ENCODE measurements at regions not wholly inside any gene's neighbourhood (a gene's known extent, or its start where the extent isn't known, plus 50 kb on each side); places are given as distances from the start of the nearest gene placed in this dataset.

DNA sequence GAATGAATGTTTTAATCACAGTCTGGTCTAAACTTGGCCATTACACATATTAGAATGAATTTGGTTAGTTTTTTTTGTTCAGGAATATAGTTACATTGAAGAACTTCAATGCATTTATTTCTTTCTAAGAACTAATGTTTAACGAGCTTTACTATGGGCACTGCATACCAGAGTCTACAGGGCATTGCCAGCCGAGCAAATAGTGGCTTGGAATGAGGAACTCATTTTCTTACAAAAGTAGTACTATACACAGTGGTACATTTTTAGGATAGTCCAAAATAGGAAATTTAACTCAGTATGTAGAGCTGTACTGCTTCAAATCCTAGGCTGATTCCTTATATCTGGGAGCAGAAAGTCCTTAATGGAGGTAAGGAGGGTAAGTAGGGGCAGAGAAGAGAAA lies 155.4 kb downstream of the CARTPT start:
- no peak for DNase-seq
- Mint-ChIP-seq H3K36me3 (ENCODE audit: low read depth) (no peaks in the 10 kb centered on the region), H3K9me3 (peaks cover 9% of the 10 kb centered on the region)

DNA sequence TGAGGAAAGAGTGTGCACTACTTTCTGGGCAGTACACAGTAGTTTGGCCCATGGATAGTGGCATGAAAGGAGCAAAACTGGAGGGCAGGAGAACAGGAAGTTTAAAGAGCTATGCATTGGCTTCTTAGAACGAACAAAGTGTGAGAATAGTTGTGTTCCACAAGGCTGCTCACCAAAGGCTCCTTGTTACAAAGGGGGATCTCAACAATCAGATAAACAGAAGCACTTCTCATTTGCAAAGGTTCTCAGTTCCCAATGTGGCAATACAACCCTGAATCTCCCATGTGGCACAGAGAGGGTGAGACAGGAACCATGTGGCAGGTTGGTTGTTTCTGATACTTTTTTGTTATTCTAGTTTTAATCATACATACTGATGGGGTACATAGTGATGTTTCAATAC lies 158.4 kb downstream of the CARTPT start:
- Mint-ChIP-seq H3K9me3 (peaks cover 9% of the 10 kb centered on the region), H3K27ac (no peak overlapping the region), H3K4me1 (peaks cover 22% of the 10 kb centered on the region), H3K27me3 (ENCODE audit: low read depth, poor library complexity) (peaks cover 17% of the 10 kb centered on the region), H3K36me3 (ENCODE audit: low read depth) (no peaks in the 10 kb centered on the region), H3K4me3 (no peak overlapping the region)
- no peak for DNase-seq
- TF ChIP-seq, protein P1, sequence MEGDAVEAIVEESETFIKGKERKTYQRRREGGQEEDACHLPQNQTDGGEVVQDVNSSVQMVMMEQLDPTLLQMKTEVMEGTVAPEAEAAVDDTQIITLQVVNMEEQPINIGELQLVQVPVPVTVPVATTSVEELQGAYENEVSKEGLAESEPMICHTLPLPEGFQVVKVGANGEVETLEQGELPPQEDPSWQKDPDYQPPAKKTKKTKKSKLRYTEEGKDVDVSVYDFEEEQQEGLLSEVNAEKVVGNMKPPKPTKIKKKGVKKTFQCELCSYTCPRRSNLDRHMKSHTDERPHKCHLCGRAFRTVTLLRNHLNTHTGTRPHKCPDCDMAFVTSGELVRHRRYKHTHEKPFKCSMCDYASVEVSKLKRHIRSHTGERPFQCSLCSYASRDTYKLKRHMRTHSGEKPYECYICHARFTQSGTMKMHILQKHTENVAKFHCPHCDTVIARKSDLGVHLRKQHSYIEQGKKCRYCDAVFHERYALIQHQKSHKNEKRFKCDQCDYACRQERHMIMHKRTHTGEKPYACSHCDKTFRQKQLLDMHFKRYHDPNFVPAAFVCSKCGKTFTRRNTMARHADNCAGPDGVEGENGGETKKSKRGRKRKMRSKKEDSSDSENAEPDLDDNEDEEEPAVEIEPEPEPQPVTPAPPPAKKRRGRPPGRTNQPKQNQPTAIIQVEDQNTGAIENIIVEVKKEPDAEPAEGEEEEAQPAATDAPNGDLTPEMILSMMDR (IDR thresholded peaks at IDR 0.05) = no peak

More for the DNA sequence above, 155.4 kb downstream of the CARTPT start:
- Mint-ChIP-seq H3K27ac (no peak overlapping the region), H3K27me3 (ENCODE audit: low read depth, poor library complexity) (peaks cover 29% of the 10 kb centered on the region), H3K4me3 (no peak overlapping the region), H3K4me1 (no peaks in the 10 kb centered on the region)
- TF ChIP-seq, protein P1 (IDR thresholded peaks at IDR 0.05) = no peak

DNA sequence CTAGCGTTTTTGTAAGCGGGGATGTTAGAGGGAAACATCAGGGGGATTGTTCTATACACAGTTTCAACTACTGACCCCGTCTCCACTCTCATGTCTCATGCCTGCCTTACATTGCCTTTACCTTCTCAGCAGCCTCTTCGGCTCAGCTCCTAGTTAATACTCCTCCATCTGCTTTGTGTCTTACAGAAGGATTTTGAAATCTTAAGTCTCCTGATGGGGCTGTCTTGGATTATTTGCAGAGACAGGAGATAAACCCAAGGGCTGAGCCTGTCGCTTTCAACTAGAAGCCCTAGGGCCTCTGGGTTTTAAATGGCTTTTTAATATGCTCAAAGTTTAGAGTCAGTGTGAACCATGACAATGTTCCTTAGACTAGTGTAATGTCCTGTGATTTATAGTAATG lies 161.5 kb downstream of the CARTPT start:
- no peaks in the 10 kb centered on the region for H3K36me3 Mint-ChIP-seq (ENCODE audit: low read depth)
- no peak overlapping the region for H3K27ac Mint-ChIP-seq
- H3K27me3 Mint-ChIP-seq (ENCODE audit: low read depth, poor library complexity) = peaks cover 19% of the 10 kb centered on the region
- no peak for DNase-seq
- H3K4me3 Mint-ChIP-seq = no peak overlapping the region
- H3K4me1 Mint-ChIP-seq = peaks cover 32% of the 10 kb centered on the region
- peaks cover 6% of the 10 kb centered on the region for H3K9me3 Mint-ChIP-seq
- TF ChIP-seq, protein P1 (IDR thresholded peaks at IDR 0.05) = no peak

DNA sequence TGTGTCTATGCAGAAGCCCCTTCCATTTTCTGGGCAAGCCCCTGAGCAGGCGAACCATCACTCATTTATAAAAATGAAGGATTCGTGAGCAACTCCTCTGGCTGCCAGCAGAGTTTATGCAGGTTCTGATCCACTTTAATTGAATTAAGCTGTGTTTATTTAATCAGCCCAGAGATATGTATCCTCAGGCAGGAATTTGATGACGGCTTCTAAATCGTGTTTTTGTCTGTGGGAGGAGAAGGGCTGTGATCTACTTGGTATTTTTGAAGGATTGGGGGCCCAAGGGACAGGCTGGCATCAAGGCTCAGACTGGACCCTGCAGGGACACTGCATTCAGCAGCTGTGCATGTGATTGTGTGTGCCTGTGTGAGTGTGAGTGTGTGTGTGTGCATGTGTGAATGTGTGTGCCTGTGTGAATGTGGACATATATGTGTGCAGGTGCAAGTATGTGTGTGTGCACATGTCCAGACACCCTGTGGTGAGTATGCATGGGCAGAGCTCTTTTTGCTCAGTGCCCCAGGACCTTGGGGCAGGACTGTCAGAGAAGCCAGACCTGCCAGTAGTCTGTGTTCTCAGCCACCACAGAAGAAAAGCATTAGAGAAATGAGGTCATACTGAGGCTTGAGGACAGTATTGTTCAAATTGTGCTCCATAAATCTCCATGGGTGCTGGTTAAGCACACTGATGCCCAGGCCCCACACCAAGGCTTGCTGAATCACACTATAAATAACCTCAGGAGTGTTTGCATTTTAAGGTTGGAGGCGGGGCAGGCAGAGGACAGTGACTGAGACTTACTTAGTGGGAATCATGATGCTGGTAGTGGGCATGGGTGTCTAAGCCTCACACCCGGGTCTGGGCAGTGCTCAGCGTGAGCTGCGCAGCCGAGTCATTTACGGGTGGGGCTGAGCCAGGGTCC lies 164.0 kb downstream of the CARTPT start:
- Mint-ChIP-seq H3K27ac (no peak overlapping the region), H3K27me3 (ENCODE audit: low read depth, poor library complexity) (peaks cover 16% of the 10 kb centered on the region), H3K36me3 (ENCODE audit: low read depth) (no peaks in the 10 kb centered on the region), H3K9me3 (peaks cover 5% of the 10 kb centered on the region), H3K4me1 (peaks cover 32% of the 10 kb centered on the region), H3K4me3 (no peak overlapping the region)
- TF ChIP-seq, protein P1 (IDR thresholded peaks at IDR 0.05) = no peak
- DNase-seq = no peak

DNA sequence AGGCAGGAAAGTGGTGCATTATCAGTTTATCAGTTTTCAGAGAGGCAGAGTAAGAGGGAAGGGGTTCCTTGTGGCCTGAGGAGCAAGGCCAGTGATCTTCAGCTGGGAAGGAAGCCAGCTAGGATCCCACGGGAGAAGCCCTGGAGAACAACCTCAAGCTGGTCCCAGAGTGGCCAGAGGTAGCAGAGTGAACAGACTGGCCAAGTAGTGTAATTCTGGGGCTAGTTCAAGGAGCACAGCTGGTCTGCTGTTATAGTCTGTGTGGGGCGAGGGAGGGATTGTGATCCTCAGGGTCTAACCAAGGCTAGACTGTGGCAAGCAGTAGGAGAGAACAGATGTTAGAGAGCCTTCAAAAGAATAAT lies 164.6 kb downstream of the CARTPT start:
- H3K4me1 Mint-ChIP-seq = peaks cover 32% of the 10 kb centered on the region
- no peak for DNase-seq
- H3K9me3 Mint-ChIP-seq = no peaks in the 10 kb centered on the region
- TF ChIP-seq, protein P1 (IDR thresholded peaks at IDR 0.05) = no peak
- no peaks in the 10 kb centered on the region for H3K36me3 Mint-ChIP-seq (ENCODE audit: low read depth)
- H3K27ac Mint-ChIP-seq = no peak overlapping the region
- no peak overlapping the region for H3K4me3 Mint-ChIP-seq
- peaks cover 16% of the 10 kb centered on the region for H3K27me3 Mint-ChIP-seq (ENCODE audit: low read depth, poor library complexity)

DNA sequence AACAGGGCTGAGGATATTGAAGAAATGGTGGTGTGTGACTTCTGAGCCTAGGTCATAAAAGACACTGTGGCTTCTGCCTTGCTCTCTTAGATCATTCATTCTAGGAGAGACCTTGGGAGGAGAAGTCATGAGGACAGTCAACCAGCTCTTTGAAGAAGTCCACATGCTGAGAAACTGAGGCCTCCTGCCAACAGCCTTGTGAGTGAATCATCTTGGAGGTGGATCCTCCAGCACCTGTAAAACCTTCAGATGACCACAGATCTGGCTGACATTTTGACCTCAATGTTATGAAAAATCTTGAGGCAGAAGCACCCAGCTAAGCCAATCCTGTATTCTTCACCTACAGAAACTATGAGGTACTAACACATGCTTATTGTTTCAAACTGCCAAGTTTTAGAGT lies 165.9 kb downstream of the CARTPT start:
- Mint-ChIP-seq H3K9me3 (no peaks in the 10 kb centered on the region), H3K4me1 (peaks cover 32% of the 10 kb centered on the region), H3K27me3 (ENCODE audit: low read depth, poor library complexity) (peaks cover 24% of the 10 kb centered on the region), H3K36me3 (ENCODE audit: low read depth) (no peaks in the 10 kb centered on the region), H3K4me3 (no peak overlapping the region), H3K27ac (no peak overlapping the region)
- TF ChIP-seq, protein P1 (IDR thresholded peaks at IDR 0.05) = no peak
- DNase-seq = no peak

Measured in nephron progenitor cell (in vitro differentiated cells).